Keratinocyte (primary cell): ENCODE measurements at regions not wholly inside any gene's neighbourhood (a gene's known extent, or its start where the extent isn't known, plus 50 kb on each side); places are given as distances from the start of the nearest gene placed in this dataset.

Experiments used
- DNase-seq: peaks from one replicate; pipeline ENCODE4 v3.0.0-alpha.2; 2011; ENCODE audit warnings: low read depth, missing footprints, low spot score
- FAIRE-seq: peaks from 2 replicates; lab custom pipeline; 2011; peaks lifted over from hg19 to GRCh38; lab: Jason Lieb, UNC
- H2AFZ ChIP-seq: 2 replicates; pipeline ENCODE4 v1.6.0; 2012; ENCODE audit warnings: low read length, control low read depth, inconsistent platforms; ENCODE audit not compliant: control insufficient read depth
- H3K27ac ChIP-seq: 2 replicates; pipeline ENCODE4 v1.5.1; 2011; ENCODE audit warnings: low read length; ENCODE audit not compliant: control insufficient read depth, insufficient read depth
- H3K27me3 ChIP-seq: 3 replicates; pipeline ENCODE4 v1.6.0; 2011; ENCODE audit warnings: low read length; ENCODE audit not compliant: control insufficient read depth, insufficient read depth; ENCODE audit errors: extremely low read depth
- H3K36me3 ChIP-seq, 2 experiments: 2 replicates in 1 of 2; 3 replicates in 1 of 2; pipeline ENCODE4 v1.5.1; 2011; ENCODE audit warnings: low read length in 2 of 2, mild to moderate bottlenecking in 1 of 2; ENCODE audit not compliant: control insufficient read depth in 2 of 2, insufficient read depth in 2 of 2; ENCODE audit errors: extremely low read depth in 1 of 2
- H3K4me1 ChIP-seq: 3 replicates; pipeline ENCODE4 v1.5.1; 2011; ENCODE audit warnings: low read length; ENCODE audit not compliant: control insufficient read depth, insufficient read depth; ENCODE audit errors: extremely low read depth
- H3K4me2 ChIP-seq: 3 replicates; pipeline ENCODE4 v1.6.0; 2011; ENCODE audit warnings: low read depth, low read length; ENCODE audit not compliant: control insufficient read depth, insufficient read depth; ENCODE audit errors: extremely low read depth
- H3K4me3 ChIP-seq, 3 experiments: fragments of 200-600 bp in 1 of 3; sonication (generic) in 1 of 3; 2 replicates in 2 of 3; 3 replicates in 1 of 3; pipeline ENCODE4 v1.5.1; 2011 to 2016; ENCODE audit warnings: low read length in 3 of 3, mild to moderate bottlenecking in 3 of 3, control low read depth in 2 of 3, inconsistent platforms in 1 of 3, low read depth in 1 of 3, mixed read lengths in 1 of 3, mixed run types in 1 of 3, moderate library complexity in 1 of 3; ENCODE audit not compliant: control insufficient read depth in 2 of 3, insufficient read depth in 2 of 3; ENCODE audit errors: extremely low read depth in 1 of 3
- H3K79me2 ChIP-seq: 2 replicates; pipeline ENCODE4 v1.6.0; 2012; ENCODE audit warnings: low read length; ENCODE audit not compliant: control insufficient read depth, insufficient read depth
- H3K9ac ChIP-seq: 3 replicates; pipeline ENCODE4 v1.6.0; 2011; ENCODE audit warnings: low read length; ENCODE audit not compliant: control insufficient read depth, insufficient read depth; ENCODE audit errors: extremely low read depth
- H3K9me1 ChIP-seq: 3 replicates; pipeline ENCODE4 v1.6.0; 2011; ENCODE audit warnings: low read length; ENCODE audit not compliant: control insufficient read depth, insufficient read depth; ENCODE audit errors: extremely low read depth
- H3K9me3 ChIP-seq: 2 replicates; pipeline ENCODE4 v1.5.1; 2012; ENCODE audit warnings: low read depth, low read length; ENCODE audit not compliant: control insufficient read depth
- H4K20me1 ChIP-seq: 3 replicates; pipeline ENCODE4 v1.6.0; 2011; ENCODE audit warnings: low read length; ENCODE audit not compliant: control insufficient read depth, insufficient read depth; ENCODE audit errors: extremely low read depth
- CTCF ChIP-seq, 3 experiments: IDR thresholded peaks in 1 of 3; conservative IDR thresholded peaks in 1 of 3; optimal IDR thresholded peaks in 1 of 3; 2 replicates in 2 of 3; 3 replicates in 1 of 3; pipeline versions ENCODE3 to v1.5.1; 2011; ENCODE audit warnings: low read length in 3 of 3, mild to moderate bottlenecking in 3 of 3, moderate library complexity in 2 of 3, control low read depth in 1 of 3, inconsistent platforms in 1 of 3; ENCODE audit not compliant: insufficient read depth in 2 of 3; ENCODE audit errors: extremely low read depth in 1 of 3
- EZH2 ChIP-seq: IDR thresholded peaks from one replicate; pipeline ENCODE4 v1.6.1; 2012; ENCODE audit warnings: inconsistent platforms, mild to moderate bottlenecking, low read length, moderate library complexity
- dilution Hi-C: fragments of 300-500 bp; cut with MboI; formaldehyde crosslinking; loops from one replicate; pipeline ENCODE4 v1.7.0; 2020; ENCODE audit warnings: low sequenced_read_pairs; ENCODE audit not compliant: extremely low pct_ligation_motif_present

- no peak overlapping the region for H3K27ac ChIP-seq
- peaks cover 29% of the 10 kb centered on the region for H3K4me1 ChIP-seq
- H3K4me2 ChIP-seq, result no peak overlapping the region
- dilution Hi-C loops, result loop anchor here (25.0 kb wide), 1 partner anchor 321 kb away; no protein-coding TSS in a partner anchor
- H3K27me3 ChIP-seq, result no peaks in the 10 kb centered on the region
- no peaks in the 10 kb centered on the region for H3K79me2 ChIP-seq
- no peak for DNase-seq
- no peak for FAIRE-seq
- H2AFZ ChIP-seq, result no peak overlapping the region
- H3K9me1 ChIP-seq, result no peaks in the 10 kb centered on the region
- no peaks in the 10 kb centered on the region for H4K20me1 ChIP-seq
- no peaks in the 10 kb centered on the region for H3K9me3 ChIP-seq
- H3K4me3 ChIP-seq, result no peak overlapping the region
- H3K36me3 ChIP-seq, result no peaks in the 10 kb centered on the region
- TF ChIP-seq EZH2 (no peak), CTCF (optimal IDR thresholded peaks at IDR 0.05 in 1 of 3, IDR thresholded peaks at IDR 0.05 in 1 of 3, conservative IDR thresholded peaks at IDR 0.05 in 1 of 3; ENCODE audit: extremely low read depth in 1 of 3, insufficient read depth in 2 of 3, low read length in 3 of 3) (no peak)
- no peak overlapping the region for H3K9ac ChIP-seq
Measured at GRCh38 chr1:115141145-115141454, 51.8 kb upstream of the TSPAN2 start.

- no peak for TF ChIP-seq EZH2
- no peak for TF ChIP-seq CTCF (optimal IDR thresholded peaks at IDR 0.05 in 1 of 3, IDR thresholded peaks at IDR 0.05 in 1 of 3, conservative IDR thresholded peaks at IDR 0.05 in 1 of 3; ENCODE audit: extremely low read depth in 1 of 3, insufficient read depth in 2 of 3, low read length in 3 of 3)
- H3K9ac ChIP-seq, result no peak overlapping the region
- peaks cover 34% of the 10 kb centered on the region for H3K4me1 ChIP-seq
- H4K20me1 ChIP-seq, result no peaks in the 10 kb centered on the region
- no peaks in the 10 kb centered on the region for H3K27me3 ChIP-seq
- H3K36me3 ChIP-seq, result no peaks in the 10 kb centered on the region
- no peak overlapping the region for H3K4me3 ChIP-seq
- dilution Hi-C loops, result loop anchor here (25.0 kb wide), 1 partner anchor 322 kb away; no protein-coding TSS in a partner anchor
- no peak for DNase-seq
- no peak overlapping the region for H3K4me2 ChIP-seq
- no peaks in the 10 kb centered on the region for H3K9me3 ChIP-seq
- H2AFZ ChIP-seq, result no peak overlapping the region
- H3K9me1 ChIP-seq, result no peaks in the 10 kb centered on the region
- H3K27ac ChIP-seq, result no peak overlapping the region
- no peaks in the 10 kb centered on the region for H3K79me2 ChIP-seq
- no peak for FAIRE-seq
Measured at GRCh38 chr1:115140442-115141144, 51.3 kb upstream of the TSPAN2 start.
